HG02798 (cell line): ENCODE measurements at regions not wholly inside any gene's neighbourhood (a gene's known extent, or its start where the extent isn't known, plus 50 kb on each side); places are given as distances from the start of the nearest gene placed in this dataset.

Experiments
- ATAC-seq: cut with Tn5 transposase; IDR thresholded peaks from one replicate; pipeline ENCODE4 v1.9.1; 2021; ENCODE audit warnings: mild to moderate bottlenecking; ENCODE audit not compliant: unreplicated experiment, poor library complexity

DNA sequence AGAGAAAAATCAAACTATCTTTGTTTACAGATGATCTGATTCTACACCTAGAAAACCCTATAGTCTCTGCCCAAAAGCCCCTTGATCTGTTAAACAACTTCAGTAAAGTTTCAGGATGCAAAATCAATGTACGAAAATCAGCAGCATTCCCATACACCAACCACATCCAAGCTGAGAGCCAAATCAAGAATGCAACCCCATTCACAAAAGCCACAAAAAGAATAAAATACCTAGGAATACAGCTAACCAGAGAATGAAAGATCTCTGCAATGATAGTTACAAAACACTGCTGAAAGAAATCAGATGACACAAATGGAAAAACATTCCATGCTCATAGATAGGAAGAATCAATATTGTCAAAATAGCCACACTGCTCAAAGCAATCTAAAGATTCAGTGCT is 265.7 kb downstream of the AEBP2 start:
- no peak for ATAC-seq

DNA sequence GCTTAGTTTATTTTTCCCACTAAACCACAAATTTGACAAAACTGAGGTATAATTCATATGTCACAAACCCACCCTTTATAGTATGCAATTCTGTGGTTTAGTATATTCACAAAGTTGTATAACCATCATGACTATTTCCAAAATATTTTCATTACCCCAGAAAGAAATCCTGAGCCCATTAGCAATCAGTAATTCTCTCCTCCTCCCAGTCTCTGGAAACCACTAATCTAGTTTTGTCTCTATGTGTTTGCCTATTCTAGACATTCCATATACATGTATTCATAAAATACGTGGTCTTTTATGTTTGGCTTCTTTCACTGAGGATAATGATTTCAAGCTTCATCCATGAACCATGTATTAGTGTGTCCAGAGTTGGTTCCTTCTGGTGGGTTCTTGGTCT is 267.6 kb downstream of the AEBP2 start:
- ATAC-seq: no peak

DNA sequence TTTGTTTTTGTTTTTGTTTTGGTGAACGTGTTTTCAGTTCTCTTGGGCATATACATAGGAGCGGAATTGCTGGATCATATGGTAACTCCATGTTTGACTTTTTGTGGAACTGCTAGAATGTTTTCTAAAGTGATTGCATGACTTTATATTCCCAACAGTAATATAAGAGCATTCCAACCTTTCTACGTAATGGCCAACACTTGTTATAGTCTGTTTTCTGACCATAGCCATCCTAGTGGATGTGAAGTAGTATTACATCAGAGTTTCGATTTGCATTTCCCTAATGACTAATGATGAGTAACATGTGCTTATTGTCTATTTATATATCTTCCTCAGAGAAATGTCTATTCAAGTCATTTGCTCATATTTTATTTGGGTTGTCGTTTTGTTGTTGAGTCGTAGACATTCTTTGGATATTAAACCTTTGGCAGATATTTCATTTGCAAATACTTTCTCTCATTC is 268.7 kb downstream of the AEBP2 start:
- no peak for ATAC-seq

DNA sequence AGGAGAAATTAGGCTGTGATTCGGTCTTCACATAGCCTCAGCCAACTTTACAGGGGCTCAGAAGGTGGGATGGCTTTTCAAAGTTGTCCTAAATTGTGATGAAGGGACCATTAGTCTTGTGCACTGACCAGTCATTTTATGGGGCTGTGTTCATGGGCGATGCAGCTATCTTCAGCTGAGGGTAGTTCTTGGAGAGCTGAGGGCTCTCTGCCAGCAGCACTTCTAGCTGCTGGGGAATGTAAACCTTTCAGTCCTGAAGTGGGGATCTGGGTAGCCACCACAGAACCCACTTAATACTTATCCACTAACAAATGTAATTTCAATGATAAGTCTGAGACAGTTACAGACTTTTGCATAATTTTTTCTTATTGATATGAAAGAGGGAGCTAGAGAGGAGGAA is 270.6 kb downstream of the AEBP2 start:
- no peak for ATAC-seq

DNA sequence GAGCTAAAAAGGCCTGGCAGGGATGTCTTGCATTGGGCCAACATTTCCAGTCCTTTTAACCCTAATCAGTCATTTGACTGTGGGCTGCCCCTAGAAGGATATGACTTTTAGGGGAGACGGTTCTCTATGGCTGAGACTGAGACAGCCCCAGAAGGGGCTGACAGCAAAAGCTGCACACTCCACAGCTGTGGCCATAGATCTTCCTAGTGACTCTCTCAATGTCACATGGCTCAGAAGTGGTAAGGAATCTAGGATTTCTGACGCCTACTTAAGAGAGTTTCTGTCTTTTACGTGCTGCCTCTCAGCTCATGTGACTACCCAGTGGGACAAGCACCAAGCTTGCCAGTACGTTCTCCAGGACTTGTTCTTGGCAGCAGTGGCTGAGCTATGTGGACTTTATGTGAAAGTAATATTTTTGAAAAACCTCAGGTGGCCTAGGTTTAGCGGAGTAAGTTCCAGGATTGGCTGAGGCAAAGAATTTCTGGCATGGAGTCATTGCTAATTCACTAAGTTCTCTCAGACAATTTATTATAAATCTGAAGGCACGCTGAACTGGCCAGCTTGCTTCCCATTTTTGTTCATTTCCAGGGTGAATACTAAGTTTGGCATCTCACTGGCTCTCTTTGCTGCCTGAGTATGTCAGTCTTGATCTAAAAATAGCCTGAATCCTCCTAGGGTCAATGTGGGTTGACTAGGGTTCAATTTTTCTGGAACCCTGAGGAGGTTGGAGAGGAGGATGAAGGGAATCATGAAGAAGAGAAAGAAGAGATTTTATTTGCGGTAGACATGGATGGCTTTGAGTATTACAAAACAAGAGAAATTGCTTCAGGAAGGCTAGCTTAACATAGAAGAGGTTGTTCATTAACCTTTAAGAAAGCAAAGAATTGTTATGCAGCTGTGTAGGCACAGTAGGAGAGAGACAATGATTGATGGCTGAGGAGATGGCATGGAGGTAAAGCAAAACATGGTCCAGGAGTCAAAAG is 271.8 kb downstream of the AEBP2 start:
- ATAC-seq: no peak

DNA sequence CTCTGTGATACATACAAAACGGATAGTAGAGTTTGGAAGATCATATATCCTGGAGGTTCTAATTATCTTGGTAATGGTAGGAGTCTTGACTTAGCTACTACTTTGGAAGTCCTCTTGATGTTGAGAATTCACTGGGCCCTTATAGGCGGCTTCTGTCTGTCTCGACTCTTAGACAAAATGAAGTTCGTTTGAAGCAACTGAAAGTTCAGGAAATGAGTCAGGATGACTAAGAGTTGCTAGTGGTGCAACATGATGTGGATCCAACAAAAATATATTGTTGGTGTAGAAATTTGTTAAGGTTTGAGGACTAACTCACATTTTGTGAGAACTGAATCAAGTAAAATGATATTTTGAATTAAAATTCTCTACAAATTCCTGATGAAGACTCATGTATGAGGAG is 272.7 kb downstream of the AEBP2 start:
- no peak for ATAC-seq

DNA sequence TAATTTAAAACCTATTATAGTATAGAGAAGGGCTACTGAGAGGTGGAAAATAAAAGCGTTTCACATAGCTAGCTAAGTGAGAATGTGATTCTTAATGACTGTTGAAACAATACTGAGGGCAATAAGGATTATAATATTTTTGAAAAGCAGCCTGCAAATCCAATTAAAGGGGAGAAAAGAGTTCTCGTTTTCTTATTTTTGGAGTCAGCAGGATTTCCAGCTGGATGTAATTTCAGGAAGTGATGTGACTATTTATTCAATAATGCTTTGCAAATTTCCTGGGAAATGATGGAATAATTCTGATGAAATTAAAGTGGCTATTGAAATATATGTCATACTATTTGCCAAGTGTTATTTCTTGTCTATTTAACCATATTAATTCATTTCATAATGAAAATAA is 279.1 kb downstream of the AEBP2 start:
- no peak for ATAC-seq

DNA sequence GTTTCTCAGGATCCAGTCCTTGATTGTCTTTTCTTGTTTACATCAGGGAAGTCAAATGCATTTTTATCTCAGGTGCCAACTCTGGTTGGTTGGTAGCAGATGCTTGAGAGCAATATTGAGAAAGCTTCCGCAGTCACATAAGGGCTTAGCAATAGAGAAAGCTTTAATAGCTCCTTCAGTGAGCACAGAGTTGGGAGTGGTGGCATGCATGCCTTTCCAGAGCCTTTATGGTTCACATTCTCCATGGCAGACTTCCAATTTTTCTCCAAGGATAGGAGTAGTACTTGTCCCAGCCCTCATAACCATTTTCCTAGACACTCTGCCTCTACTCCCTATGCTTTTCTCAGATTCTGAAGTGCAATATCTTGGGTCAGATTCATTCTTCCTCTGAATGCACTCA is 280.4 kb downstream of the AEBP2 start:
- ATAC-seq: no peak

DNA sequence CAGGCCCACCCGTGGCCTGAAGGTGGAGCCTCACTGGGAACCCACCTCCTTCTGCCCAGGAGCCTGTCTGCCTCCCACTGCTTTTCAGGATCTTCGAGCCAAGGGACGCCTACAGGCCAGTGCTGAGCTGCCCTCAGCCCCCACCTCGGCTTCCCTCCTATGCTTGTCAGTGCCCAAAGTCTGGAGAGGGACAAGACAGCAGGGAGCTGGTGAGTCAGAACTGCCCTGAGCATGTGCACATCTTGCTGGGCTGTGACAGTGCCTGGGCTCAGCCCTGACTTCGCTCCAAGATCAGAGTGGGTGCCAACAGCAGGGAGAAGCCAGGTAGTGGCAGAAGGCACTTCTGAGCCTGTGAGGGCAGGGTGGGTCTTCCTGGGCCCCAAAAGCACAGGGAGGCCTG is 286.8 kb downstream of the AEBP2 start:
- ATAC-seq: no peak

DNA sequence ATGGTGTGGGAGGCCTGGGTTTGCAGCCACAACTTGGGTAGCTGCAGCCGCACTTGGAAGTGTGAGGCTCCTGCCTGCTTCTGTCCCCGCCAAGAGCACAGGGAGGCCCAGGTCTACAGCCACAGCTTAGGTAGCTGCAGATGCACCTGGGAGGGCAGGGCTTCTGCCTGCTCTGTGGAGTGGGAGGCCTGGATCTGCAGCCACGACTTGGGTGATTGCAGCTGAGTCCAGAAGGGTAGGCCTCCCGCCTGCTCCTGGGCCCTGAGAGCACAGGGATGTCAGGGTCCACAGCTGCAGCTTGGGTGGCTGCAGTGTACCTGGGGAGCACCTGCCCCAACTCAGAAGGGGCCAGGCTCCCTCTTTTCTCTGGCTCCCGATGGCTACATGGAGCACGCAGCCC is 287.3 kb downstream of the AEBP2 start:
- ATAC-seq: no peak

DNA sequence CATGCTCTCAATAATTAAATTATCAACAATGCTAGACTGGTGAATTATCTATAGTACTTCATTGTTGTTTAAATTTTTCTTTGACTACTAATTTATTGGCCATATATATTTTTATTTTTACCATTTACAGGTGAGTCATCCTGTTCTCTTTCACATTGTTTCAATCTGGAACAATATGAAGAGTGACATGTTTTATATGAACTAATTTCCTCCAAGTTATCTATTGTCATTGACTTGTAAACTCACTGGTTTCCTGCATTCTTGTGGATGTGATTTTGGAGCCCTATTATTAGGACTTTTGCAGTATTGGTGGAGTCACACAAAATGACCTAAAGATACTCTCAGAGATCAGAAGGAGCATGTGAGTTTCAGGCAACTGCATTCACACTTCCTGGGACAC is 297.7 kb downstream of the AEBP2 start:
- no peak for ATAC-seq

DNA sequence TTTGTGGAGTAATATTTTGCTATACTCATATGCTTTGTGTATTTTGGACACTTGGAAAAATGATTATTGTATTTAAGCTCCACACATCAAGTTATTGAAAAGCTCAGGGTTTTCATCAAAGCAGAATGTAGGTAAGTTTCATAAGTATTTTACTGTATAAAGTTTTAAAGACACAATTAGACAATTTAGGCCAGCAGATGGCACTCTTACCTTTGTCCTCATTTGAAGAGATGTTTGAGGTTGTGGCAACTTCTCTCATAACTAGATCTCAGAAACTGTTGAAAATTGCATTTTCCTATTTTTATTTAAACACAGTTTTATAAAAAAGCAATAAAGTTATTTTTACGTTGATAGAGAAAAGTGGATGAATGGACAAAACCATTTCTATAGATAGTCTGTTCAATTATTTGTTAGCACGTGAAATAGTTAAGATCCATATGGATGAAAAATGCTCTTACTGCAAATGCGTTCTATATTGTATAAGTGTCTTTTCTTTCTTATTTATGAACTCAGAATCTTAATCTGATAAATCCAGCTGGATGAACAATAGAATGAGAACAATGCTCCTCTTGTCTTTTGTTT is 300.0 kb downstream of the AEBP2 start:
- ATAC-seq: no peak

DNA sequence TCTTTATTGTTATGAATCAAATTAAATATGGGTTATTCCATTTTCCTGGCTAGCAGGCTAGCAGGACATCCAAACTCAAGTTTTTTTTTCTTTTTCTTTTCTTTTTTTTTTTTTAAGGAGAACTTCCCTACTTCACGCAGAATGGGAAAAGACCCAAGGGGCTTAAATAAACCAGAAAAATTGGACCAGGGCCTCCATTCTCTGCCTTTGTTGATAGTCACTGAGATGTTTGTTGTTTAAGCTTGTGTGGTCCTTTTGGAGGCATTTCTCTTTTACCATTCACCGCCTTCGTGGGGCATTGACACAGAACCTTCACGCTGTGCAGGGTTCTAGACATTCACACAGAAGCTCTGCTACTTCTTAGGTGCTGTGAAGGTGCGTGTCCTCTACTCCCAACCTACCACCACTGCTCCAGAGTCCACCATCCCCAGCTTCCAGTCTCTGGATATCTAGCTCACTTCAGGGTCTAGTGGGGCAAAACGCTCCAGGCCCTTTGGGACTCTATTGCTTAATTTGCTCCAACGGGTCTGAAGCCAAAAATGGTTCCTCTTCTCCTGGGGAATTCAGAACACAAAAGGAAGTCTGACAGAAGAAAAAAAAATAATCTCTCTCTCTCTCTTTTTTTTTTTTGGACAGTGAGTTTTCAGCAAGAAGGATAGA is 301.3 kb downstream of the AEBP2 start:
- ATAC-seq: no peak

DNA sequence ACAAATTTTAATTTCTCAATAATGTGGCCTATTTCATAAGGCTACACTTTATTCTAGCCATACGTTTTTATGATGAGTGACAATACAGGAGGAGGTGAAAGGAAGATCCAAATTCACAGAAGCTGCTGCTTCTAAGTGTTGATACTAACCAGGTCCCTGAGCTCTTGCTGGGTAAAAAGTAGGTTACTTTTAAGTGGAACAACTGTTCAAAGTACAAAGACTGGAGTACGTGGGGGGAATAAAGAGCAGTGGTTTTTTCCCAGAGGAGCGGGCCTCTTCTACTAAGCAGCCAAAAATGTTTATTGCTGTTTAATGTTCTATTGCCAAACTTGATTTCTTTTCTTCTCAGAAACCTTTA is 301.8 kb downstream of the AEBP2 start:
- ATAC-seq: no peak

DNA sequence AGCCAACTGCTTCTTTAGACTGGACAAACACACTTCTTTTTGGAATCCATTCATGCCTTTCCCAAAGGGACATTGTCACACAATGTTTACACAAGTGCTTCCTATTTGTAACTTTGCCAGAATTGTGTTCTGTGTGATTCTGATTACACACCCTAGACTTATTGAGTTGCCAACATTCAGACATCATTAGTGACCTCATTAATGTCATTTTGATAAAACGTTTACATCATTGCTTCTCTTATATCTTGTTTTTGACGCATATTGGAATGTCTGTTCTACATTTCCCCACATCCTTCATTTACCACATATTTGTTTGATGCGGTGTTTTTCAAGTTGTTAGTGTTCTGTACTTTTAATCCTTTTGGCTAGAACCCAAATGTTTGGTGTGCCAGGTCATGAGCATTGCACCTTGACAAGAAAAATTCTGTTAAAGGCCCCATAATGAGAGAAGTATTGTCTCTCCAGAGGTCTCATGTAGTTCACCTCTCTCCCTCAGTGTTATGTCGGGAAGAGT is 305.5 kb downstream of the AEBP2 start:
- no peak for ATAC-seq

DNA sequence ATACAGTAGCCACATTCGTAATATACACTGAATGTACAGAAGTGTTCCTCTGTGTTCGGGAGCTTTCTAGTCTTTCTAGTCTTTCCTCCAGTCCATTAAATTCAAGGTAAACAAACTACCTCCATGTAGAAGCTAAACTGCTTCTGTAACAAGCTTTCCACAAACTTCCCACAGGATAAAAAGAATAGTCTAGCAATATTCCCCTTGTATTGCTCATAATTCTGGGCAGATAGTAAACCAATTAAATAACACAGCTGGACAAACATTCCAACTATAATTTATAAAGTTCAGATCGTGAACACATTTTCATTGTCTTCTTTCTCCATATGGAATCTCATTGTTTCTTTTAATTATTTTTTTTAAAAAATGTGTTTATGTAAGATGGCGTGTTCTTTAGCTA is 307.2 kb downstream of the AEBP2 start:
- ATAC-seq: no peak

DNA sequence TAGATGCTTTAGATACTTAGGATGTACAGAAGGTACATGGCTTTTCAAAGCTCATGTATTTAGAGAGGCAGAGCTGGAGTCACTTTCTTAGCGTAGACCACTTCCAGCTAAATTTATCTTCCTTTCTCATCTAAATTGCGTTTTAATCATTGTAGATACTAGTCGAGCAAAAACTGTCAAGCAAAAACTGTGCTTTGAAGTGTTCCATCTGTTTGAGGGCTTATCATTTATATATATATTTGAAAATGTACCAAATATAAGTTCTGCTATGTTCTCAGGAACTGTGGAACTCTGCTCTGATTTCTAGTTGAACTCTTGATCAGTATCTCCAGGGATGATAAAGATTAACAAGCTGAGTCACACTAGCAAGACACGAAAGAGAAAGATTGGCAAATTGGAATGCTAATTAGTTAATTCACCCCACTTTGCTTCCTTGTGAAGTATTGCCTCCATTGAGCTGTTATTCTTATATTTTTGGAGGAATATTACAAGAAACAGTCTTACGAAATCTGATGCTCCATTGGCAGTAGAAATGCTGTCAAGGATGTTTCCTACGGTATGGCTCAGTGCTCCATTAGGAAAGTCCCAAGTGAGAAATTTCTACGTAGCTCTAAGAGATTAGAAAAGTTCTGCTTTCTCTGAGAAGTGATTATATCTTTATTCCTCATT is 310.7 kb downstream of the AEBP2 start:
- ATAC-seq: no peak

DNA sequence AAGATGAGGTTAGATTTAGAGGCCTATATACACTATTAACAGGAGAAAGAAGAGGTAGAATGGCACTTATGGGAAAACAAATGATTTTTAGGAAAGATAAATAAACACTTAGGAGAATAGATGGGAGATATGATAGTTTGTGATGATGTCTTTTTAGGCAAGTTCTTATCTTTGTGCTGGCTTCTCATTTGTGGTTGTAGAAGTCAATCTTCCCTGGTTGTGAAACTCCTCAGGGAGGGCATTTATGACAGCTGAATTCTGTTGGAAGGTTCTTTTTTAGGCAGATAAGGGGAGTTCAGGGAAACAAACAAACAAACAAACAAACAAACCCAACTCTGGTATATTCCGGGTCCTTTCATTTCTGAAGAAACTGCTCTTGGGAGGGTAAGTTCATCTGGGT is 311.8 kb downstream of the AEBP2 start:
- no peak for ATAC-seq

DNA sequence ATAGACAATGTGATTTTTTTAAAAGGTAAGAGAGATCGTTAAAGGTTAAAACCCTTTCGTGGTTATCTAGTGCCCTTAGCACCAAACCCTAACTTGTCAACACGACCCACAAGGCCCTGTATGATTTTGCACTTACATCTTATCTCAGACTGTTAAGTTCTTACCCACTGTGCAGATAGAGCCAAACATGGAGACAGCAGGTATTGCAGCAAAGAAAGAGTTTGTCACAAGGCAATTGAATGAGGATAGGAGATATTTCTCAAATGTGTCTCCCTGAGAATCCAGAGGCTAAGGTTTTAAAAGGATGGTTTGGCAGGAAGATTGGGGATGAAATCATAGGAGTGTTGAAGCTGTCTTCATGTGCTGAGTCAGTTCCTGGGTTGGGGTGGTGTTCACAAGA is 313.4 kb downstream of the AEBP2 start:
- no peak for ATAC-seq

DNA sequence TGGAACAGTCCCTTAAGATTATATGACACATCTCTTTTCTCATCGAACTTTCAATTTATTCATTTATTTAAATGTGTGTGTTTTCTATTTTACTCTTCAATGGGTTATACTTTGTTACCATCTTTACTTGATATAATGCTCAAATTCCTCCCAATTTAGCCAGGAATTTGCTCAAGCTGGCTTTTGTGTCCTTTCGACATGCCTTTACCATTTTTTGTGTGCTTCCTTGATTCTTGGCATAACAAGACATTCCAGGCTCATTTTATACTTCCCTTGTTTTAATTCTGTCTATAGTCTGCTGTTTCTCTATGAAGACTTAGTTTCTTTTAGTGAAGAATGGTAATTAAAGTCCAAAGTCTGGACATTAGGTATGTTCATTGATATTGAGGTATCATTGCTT is 315.8 kb downstream of the AEBP2 start:
- no peak for ATAC-seq
